HUES48 (cell line): ENCODE measurements at regions not wholly inside any gene's neighbourhood (a gene's known extent, or its start where the extent isn't known, plus 50 kb on each side); places are given as distances from the start of the nearest gene placed in this dataset.

Source experiments
- H3K27ac ChIP-seq: one replicate; pipeline ENCODE4 v1.7.0; 2013; ENCODE audit warnings: low read depth, low read length, inconsistent platforms
- H3K27me3 ChIP-seq: 2 replicates; pipeline ENCODE4 v1.6.1; 2013; ENCODE audit warnings: mild to moderate bottlenecking, low read length; ENCODE audit not compliant: control insufficient read depth, insufficient read depth
- H3K36me3 ChIP-seq: 2 replicates; pipeline ENCODE4 v1.6.1; 2013; ENCODE audit warnings: low read length; ENCODE audit not compliant: control insufficient read depth, insufficient read depth
- H3K4me1 ChIP-seq: 2 replicates; pipeline ENCODE4 v1.6.1; 2013; ENCODE audit warnings: mild to moderate bottlenecking, low read length; ENCODE audit not compliant: control insufficient read depth, insufficient read depth
- H3K4me3 ChIP-seq: 2 replicates; pipeline ENCODE4 v1.5.1; 2013; ENCODE audit warnings: mild to moderate bottlenecking, low read depth, low read length
- H3K9ac ChIP-seq: 2 replicates; pipeline ENCODE4 v1.6.1; 2013; ENCODE audit warnings: mild to moderate bottlenecking, low read depth, low read length, moderate library complexity
- H3K9me3 ChIP-seq: 2 replicates; pipeline ENCODE4 v1.6.1; 2013; ENCODE audit warnings: low read length; ENCODE audit not compliant: control insufficient read depth, insufficient read depth

GRCh38 chrX:147693511-147693910 lies 218.2 kb upstream of the FMR1 start:
- Histone ChIP-seq H3K27me3 (peaks cover 100% of the 10 kb centered on the region), H3K4me3 (no peak overlapping the region), H3K9ac (no peak overlapping the region), H3K9me3 (peaks cover 28% of the 10 kb centered on the region), H3K27ac (no peak overlapping the region), H3K4me1 (peaks cover 4% of the 10 kb centered on the region; the same call in 1 of the 2 replicates), H3K36me3 (no peaks in the 10 kb centered on the region)

- Histone ChIP-seq H3K4me3 (no peak overlapping the region), H3K9ac (no peak overlapping the region), H3K27me3 (peaks cover 97% of the 10 kb centered on the region), H3K4me1 (peaks cover 4% of the 10 kb centered on the region; the same call in 1 of the 2 replicates), H3K36me3 (no peaks in the 10 kb centered on the region), H3K9me3 (peaks cover 34% of the 10 kb centered on the region), H3K27ac (peak overlapping the region; percentile 65)
Measured at GRCh38 chrX:147699061-147699460, 212.7 kb upstream of the FMR1 start.

- H3K27ac ChIP-seq: no peak overlapping the region
- H3K4me1 ChIP-seq: peaks cover 4% of the 10 kb centered on the region; the same call in 1 of the 2 replicates
- peaks cover 60% of the 10 kb centered on the region for H3K27me3 ChIP-seq
- no peak overlapping the region for H3K4me3 ChIP-seq
- no peak overlapping the region for H3K9ac ChIP-seq
- peaks cover 5% of the 10 kb centered on the region; the same call in 1 of the 2 replicates for H3K9me3 ChIP-seq
- H3K36me3 ChIP-seq: no peaks in the 10 kb centered on the region
Measured at GRCh38 chrX:147710301-147710700, 201.4 kb upstream of the FMR1 start.

- Histone ChIP-seq H3K27me3 (no peaks in the 10 kb centered on the region), H3K36me3 (no peaks in the 10 kb centered on the region), H3K4me1 (peaks cover 12% of the 10 kb centered on the region), H3K4me3 (no peak overlapping the region), H3K27ac (no peak overlapping the region), H3K9ac (no peak overlapping the region), H3K9me3 (peaks cover 11% of the 10 kb centered on the region; the same call in 1 of the 2 replicates)
Measured at GRCh38 chrX:147733369-147733768, 178.3 kb upstream of the FMR1 start.

- Histone ChIP-seq H3K9me3 (peaks cover 14% of the 10 kb centered on the region; the same call in 1 of the 2 replicates), H3K4me1 (peaks cover 12% of the 10 kb centered on the region), H3K36me3 (no peaks in the 10 kb centered on the region), H3K9ac (no peak overlapping the region; the same call in 1 of the 2 replicates), H3K27ac (peak overlapping the region; percentile 58), H3K27me3 (no peaks in the 10 kb centered on the region), H3K4me3 (no peak overlapping the region)
Measured at GRCh38 chrX:147735364-147735763, 176.4 kb upstream of the FMR1 start.

GRCh38 chrX:147736045-147736444 lies 175.7 kb upstream of the FMR1 start:
- H3K9ac ChIP-seq: peak overlapping the region; percentile 18; the same call in 1 of the 2 replicates
- H3K4me3 ChIP-seq: no peak overlapping the region
- H3K9me3 ChIP-seq: peaks cover 18% of the 10 kb centered on the region; the same call in 1 of the 2 replicates
- H3K27ac ChIP-seq: peak overlapping the region; percentile 58
- no peaks in the 10 kb centered on the region for H3K27me3 ChIP-seq
- no peaks in the 10 kb centered on the region for H3K36me3 ChIP-seq
- H3K4me1 ChIP-seq: peaks cover 12% of the 10 kb centered on the region

GRCh38 chrX:147737690-147738089 lies 174.0 kb upstream of the FMR1 start:
- H3K27ac ChIP-seq: no peak overlapping the region
- peaks cover 12% of the 10 kb centered on the region for H3K4me1 ChIP-seq
- peaks cover 19% of the 10 kb centered on the region; the same call in 1 of the 2 replicates for H3K9me3 ChIP-seq
- no peaks in the 10 kb centered on the region for H3K27me3 ChIP-seq
- H3K9ac ChIP-seq: no peak overlapping the region
- no peak overlapping the region for H3K4me3 ChIP-seq
- H3K36me3 ChIP-seq: no peaks in the 10 kb centered on the region

- Histone ChIP-seq H3K9me3 (peaks cover 22% of the 10 kb centered on the region; the same call in 1 of the 2 replicates), H3K27ac (no peak overlapping the region), H3K4me3 (no peak overlapping the region), H3K36me3 (no peaks in the 10 kb centered on the region), H3K4me1 (peaks cover 12% of the 10 kb centered on the region), H3K9ac (no peak overlapping the region), H3K27me3 (no peaks in the 10 kb centered on the region)
Measured at GRCh38 chrX:147738265-147738664, 173.5 kb upstream of the FMR1 start.

- Histone ChIP-seq H3K4me3 (no peak overlapping the region), H3K27ac (no peak overlapping the region), H3K36me3 (no peaks in the 10 kb centered on the region), H3K27me3 (no peaks in the 10 kb centered on the region), H3K9me3 (peaks cover 27% of the 10 kb centered on the region; the same call in 1 of the 2 replicates), H3K4me1 (peaks cover 12% of the 10 kb centered on the region), H3K9ac (no peak overlapping the region)
Measured at GRCh38 chrX:147739196-147739595, 172.5 kb upstream of the FMR1 start.

GRCh38 chrX:147741776-147742175 lies 169.9 kb upstream of the FMR1 start:
- Histone ChIP-seq H3K36me3 (no peaks in the 10 kb centered on the region), H3K9ac (no peak overlapping the region), H3K27ac (no peak overlapping the region), H3K4me3 (no peak overlapping the region), H3K27me3 (no peaks in the 10 kb centered on the region), H3K9me3 (peaks cover 32% of the 10 kb centered on the region; the same call in 1 of the 2 replicates), H3K4me1 (0 out of 2 replicates have a peak, but pooled peaks cover 2% of the 10 kb centered on the region)

GRCh38 chrX:147749308-147749707 lies 162.4 kb upstream of the FMR1 start:
- H3K4me1 ChIP-seq: 0 out of 2 replicates have a peak, but pooled peaks cover 2% of the 10 kb centered on the region
- no peak overlapping the region for H3K4me3 ChIP-seq
- no peak overlapping the region for H3K9ac ChIP-seq
- H3K27me3 ChIP-seq: no peaks in the 10 kb centered on the region
- H3K36me3 ChIP-seq: no peaks in the 10 kb centered on the region
- H3K9me3 ChIP-seq: peaks cover 11% of the 10 kb centered on the region; the same call in 1 of the 2 replicates
- no peak overlapping the region for H3K27ac ChIP-seq
